C1 segment of cervical spinal cord (tissue), 14 donors: ENCODE measurements at regions not wholly inside any gene's neighbourhood (a gene's known extent, or its start where the extent isn't known, plus 50 kb on each side); places are given as distances from the start of the nearest gene placed in this dataset.

Experiments
- DNase-seq, 14 donors: peaks; one replicate each; lab custom pipeline; 2025; lab: John Stamatoyannopoulos, UW

- DNase-seq: no peak
These were observed 734.0 kb upstream of the NR2F2 start for GRCh38 chr15:95596496-95596895.

DNA sequence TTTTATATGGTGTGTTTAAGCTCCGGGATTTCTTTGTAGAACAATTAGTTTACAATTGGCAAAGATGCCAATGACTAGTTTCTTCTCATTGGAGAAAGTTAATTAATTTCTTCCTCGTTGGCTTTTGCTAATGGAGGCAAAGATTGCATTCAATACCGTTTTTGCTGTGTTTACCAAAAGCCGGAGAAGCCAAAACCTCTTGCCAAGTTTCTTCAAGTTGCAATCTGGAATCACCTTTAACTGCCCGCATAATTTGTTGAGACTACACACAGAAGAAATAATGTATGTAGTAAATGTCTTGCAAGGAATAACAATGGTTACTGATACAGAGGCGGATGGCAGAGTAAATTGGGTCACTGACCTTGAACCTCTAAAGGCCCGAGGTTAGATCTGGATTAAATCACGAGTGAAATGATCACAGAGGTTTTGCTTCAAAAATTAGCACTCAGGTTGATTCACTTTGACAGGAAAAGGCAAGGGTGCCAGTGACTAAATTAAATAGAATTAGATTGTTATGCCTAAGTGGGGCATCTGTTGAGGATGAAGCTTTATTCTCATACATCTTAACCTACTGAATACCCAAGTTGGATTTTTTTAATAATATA, 732.1 kb upstream of the NR2F2 start:
- no peak for DNase-seq

DNA sequence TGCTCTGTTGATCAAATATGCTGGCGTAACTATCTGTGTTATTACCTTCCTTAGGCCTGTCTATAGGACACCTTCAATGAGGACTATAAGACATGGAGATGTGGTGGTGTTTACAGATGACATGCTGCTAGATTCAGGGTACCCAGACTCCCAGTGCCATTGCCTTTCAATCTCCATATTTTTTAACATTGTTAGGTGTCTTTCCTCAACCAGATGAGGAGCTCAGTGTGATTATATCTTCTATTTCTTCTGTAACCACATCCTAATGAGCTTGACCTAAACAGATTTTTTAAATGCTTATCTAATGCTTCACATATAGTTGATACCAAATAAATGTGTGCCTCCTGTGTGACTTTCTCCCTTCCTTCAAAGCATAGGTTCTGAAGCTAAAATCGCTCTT, 730.1 kb upstream of the NR2F2 start:
- no peak for DNase-seq

- DNase-seq: no peak
These were observed 729.6 kb upstream of the NR2F2 start for GRCh38 chr15:95600884-95601283.

GRCh38 chr15:95601525-95601924, 729.0 kb upstream of the NR2F2 start:
- no peak for DNase-seq

- no peak for DNase-seq
These were observed 726.7 kb upstream of the NR2F2 start for GRCh38 chr15:95603802-95604201.

- no peak for DNase-seq
These were observed 725.9 kb upstream of the NR2F2 start for GRCh38 chr15:95604634-95605036.

- no peak for DNase-seq
These were observed 725.4 kb upstream of the NR2F2 start for GRCh38 chr15:95605098-95605497.

DNA sequence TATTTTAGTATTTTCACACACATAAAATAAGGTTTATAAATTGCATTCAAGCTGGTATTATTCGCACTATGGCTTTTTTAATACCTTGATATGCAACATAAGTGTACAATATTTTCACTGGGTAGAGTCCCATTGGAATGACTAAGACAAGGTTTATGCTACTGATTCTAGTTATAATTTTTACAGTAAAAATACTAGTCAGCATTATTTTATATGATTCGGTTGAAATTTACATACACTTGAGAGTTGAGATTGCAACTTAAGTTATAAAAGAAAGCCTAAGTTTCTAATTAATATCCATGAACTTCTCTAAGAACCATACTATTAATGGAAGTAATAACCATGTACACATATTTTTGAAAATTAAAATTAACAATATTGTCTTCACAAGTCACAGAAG, 723.9 kb upstream of the NR2F2 start:
- no peak for DNase-seq

GRCh38 chr15:95608371-95608770, 722.1 kb upstream of the NR2F2 start:
- DNase-seq: no peak

- DNase-seq: no peak
These were observed 721.4 kb upstream of the NR2F2 start for GRCh38 chr15:95609096-95609495.

GRCh38 chr15:95610945-95611344, 719.6 kb upstream of the NR2F2 start:
- no peak for DNase-seq

DNA sequence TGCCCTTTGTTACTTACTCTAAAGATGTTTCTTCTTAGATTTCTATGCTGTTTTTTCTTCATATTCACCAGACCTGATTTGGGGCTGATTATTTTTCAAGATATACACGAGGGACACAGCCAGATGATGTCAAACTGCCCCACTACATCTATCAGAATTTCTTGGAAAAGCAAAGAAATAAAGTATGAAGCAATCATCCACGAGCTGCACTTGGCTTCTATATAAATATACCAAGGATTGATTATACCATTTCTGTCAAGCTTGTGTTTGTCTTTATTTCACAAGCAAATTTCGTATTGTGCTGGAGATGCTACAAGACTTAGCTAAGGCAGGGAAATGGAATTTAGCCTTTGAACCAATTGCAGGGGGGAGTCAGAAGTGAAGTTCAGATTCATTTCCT, 715.1 kb upstream of the NR2F2 start:
- no peak for DNase-seq

DNA sequence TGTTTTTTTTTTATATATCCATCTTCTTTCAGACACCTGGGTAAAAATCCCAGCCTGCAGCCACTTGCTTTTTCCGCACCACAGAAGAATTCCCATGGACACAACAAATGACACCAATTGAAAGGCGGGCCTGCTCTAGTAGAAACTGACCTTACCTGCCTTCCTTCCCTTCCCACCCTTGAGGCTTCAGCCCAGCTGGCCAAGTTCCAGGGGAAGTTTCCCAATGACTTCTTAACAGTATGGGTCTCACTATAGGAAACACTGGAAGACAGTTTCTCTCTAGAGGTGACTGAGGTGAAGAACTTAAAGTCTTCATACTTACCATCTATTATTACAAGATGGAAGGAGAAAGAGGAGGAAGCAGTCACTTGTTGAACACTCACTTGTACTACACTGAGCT, 714.2 kb upstream of the NR2F2 start:
- no peak for DNase-seq

GRCh38 chr15:95620934-95621579, 709.4 kb upstream of the NR2F2 start:
- no peak for DNase-seq

DNA sequence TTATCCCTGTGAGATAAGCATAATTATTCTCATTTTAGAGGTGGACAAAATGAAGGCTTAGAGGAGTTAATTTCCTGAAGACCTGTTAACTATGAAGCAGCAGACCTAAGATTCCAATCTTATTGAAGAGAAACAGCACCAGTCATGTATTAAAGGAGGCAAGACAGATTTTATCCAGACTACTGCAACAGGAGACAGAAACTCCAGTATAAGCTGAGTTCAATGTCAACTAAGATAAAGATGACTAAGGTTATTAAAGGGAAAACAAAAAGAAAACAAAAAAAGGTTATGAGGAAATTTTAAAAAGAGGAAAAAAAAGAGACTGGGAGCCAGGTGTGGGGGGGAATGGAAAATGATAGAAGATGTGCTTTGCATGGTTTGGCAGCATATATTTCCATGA, 707.7 kb upstream of the NR2F2 start:
- DNase-seq: no peak

GRCh38 chr15:95624100-95624499, 706.4 kb upstream of the NR2F2 start:
- no peak for DNase-seq

- no peak for DNase-seq
These were observed 705.7 kb upstream of the NR2F2 start for GRCh38 chr15:95624616-95625361.

DNA sequence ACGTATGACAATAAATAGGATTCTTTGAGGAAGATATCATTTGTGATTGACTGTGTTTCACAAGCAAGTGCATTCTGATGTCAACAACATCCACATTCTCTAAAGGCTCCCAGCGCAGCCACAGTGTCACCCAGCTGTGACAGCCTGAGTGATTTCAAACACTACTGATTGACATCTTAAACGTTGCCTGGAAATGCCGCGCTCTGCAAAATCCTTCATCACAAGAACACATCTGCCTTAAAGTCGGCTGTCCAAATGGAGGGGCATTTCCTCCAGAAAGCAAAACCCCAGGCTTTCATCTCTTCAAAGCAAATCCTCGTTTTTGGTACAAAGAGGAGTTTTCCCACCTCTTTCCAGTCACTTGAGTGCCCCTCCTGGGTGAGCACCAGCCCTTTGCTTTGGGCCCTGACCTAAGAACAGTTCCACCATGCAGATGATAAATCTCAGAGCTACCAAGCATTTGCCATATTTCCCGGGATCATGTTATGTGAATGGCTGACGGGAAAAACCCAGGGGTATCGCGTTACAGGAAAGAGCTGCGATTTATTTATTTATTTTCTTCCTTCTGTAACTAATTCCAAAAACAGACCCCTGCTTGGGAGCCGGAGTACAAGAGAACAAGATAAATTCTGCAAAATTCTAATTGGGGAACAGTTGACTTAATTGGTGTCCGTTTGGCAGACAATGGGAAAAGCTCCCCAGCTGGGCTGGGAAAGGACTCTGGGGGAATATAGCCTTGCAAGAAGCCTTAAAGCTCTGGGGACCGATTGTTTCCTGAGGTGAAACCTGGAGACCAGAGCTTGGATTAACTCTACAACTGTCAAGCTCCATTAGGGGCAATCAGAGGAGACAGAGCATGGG, 703.8 kb upstream of the NR2F2 start:
- no peak for DNase-seq

- DNase-seq: no peak
These were observed 700.9 kb upstream of the NR2F2 start for GRCh38 chr15:95629503-95630168.

GRCh38 chr15:95630683-95631082, 699.8 kb upstream of the NR2F2 start:
- no peak for DNase-seq

DNA sequence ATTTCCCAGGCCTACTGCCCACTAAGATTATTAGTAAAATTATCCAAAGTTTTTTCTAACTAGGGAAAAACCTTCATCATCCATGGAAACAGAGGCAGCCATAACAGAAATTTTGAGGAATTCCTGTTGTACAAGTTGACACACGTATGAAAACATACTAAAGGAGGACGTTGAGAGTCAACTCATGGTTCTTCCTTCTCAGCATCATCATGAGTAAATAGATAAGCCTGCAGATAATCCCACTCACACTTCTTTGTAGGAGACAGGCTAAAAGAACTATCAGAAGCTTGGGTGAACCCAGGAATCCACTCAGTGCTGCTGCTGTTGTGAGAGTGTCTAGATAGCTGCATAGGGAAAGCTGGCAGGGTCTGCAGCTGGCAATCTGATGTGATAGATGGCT, 694.8 kb upstream of the NR2F2 start:
- no peak for DNase-seq
